ENCODE measurements at regions not wholly inside any gene's neighbourhood (a gene's known extent, or its start where the extent isn't known, plus 50 kb on each side); places are given as distances from the start of the nearest gene placed in this dataset.

- no peak for TF ChIP-seq CTCF (IDR thresholded peaks at IDR 0.05; ENCODE audit: low read depth, low read length)
- no peak for DNase-seq (ENCODE audit: extremely low read depth, low read depth)
Measured at GRCh38 chr1:231099996-231100767, 60.1 kb upstream of the FAM89A start.

DNA sequence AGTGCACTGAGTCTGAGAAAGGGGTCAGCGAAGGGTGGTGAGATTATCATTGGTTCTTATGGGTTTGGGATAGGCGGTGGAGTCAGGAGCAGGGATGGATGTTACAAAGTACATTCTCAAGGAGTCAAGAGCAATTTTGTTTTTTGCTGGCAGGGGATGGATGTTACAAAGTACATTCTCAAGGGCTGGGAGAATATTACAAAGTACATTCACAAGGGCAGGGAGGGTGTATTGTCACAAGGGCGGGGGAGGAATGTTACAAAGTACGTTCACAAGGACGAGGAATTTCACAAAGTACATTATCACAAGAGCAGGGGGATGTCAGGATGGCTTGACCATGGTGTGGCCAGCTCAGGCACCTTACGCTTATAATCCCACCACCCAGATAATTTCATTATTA lies 59.3 kb upstream of the FAM89A start:
- no peak for DNase-seq (ENCODE audit: extremely low read depth, low read depth)
- no peak for TF ChIP-seq CTCF (IDR thresholded peaks at IDR 0.05; ENCODE audit: low read depth, low read length)

- DNase-seq (ENCODE audit: extremely low read depth, low read depth), result no peak
- TF ChIP-seq CTCF (IDR thresholded peaks at IDR 0.05; ENCODE audit: low read depth, low read length), result no peak
Measured at GRCh38 chr1:231095595-231095994, 55.5 kb upstream of the FAM89A start.

DNA sequence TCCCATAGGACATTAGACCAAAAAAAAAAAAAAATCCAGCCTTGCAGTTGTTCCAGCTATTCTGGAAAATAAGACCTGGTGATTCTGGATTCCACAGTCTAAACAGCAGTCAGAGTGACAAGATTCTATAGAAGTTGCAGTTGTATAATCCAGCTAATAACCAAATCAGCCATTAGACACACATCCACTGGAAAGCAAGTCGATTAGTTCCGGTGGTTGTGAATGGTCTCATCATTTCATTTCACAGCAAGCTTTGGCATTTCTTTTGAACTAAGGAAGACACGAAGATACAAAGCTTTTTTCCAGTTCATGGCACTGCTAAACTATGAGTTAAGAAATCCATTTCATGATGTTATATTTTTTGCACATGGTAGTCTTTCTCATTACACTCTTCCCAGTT lies 54.4 kb upstream of the FAM89A start:
- no peak for TF ChIP-seq CTCF (IDR thresholded peaks at IDR 0.05; ENCODE audit: low read depth, low read length)

DNA sequence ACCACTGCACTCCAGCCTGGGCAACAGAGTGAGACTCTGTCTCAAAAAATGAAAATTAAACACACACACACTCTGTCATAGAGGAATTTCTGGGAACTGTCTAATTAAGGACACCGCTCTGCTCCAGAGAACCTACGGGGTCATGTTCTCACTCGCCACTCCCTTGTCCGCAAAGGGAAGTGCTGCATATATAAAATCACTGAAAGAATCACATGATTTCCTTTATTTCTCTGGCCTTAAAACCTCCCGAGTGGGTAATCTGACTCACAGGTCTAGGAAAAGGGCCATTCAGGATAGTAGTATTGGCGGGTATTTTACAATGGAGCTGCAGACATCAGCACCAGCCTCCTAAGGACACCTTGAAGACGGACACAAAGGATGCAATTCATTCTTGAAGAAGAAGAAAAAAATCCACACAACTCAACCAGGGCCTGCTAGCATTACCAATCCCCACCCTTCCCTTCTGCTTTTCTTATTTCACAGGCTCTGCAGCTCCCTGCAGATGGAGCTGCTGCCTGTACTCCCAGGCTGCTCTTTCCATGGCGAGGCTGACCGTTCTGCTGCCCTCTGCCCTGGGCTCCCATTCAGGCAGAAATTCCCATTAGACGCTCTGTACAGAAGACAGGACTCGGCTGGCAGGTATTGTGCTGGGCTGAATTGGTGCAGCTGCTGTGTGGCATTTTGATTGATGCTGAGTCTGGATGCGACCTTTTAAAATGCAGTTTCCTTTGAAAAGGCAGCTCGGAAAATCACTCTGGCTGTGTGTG lies 53.3 kb upstream of the FAM89A start:
- no peak for TF ChIP-seq CTCF (IDR thresholded peaks at IDR 0.05; ENCODE audit: low read depth, low read length)
- no peak for DNase-seq (ENCODE audit: extremely low read depth, low read depth)

More for the DNA sequence above, 54.4 kb upstream of the FAM89A start:
- DNase-seq (ENCODE audit: extremely low read depth, low read depth), result no peak

GRCh38 chr1:231092380-231092779 lies 52.3 kb upstream of the FAM89A start:
- no peak for DNase-seq (ENCODE audit: extremely low read depth, low read depth)
- TF ChIP-seq CTCF (IDR thresholded peaks at IDR 0.05; ENCODE audit: low read depth, low read length), result no peak

GRCh38 chr1:231091831-231092301 lies 51.8 kb upstream of the FAM89A start:
- peak; percentile 0 for DNase-seq (ENCODE audit: extremely low read depth, low read depth)

More at GRCh38 chr1:231091831-231092301, 51.8 kb upstream of the FAM89A start:
- peak; percentile 39 for TF ChIP-seq CTCF (IDR thresholded peaks at IDR 0.05; ENCODE audit: low read depth, low read length)

Data from AG09319 (cell line).